T-helper 2 cell treated with Interferon-gamma antibody and Interleukin-4, amounts not matched to agents 100 ng/mL and 5 ng/mL, for 36 hours (primary cell): ENCODE measurements at regions not wholly inside any gene's neighbourhood (a gene's known extent, or its start where the extent isn't known, plus 50 kb on each side); places are given as distances from the start of the nearest gene placed in this dataset.
"Not testable (repeated sequence)": the region's sequence is repeated elsewhere in the genome, so short reads cannot be mapped to it uniquely, and the experiment has no call there.

ENCODE experiments used
- intact Hi-C: fragments of 100-400 bp; cut with micrococcal nuclease; formaldehyde crosslinking; loops from one replicate; pipeline ENCODE4 v1.15.1; 2023

DNA sequence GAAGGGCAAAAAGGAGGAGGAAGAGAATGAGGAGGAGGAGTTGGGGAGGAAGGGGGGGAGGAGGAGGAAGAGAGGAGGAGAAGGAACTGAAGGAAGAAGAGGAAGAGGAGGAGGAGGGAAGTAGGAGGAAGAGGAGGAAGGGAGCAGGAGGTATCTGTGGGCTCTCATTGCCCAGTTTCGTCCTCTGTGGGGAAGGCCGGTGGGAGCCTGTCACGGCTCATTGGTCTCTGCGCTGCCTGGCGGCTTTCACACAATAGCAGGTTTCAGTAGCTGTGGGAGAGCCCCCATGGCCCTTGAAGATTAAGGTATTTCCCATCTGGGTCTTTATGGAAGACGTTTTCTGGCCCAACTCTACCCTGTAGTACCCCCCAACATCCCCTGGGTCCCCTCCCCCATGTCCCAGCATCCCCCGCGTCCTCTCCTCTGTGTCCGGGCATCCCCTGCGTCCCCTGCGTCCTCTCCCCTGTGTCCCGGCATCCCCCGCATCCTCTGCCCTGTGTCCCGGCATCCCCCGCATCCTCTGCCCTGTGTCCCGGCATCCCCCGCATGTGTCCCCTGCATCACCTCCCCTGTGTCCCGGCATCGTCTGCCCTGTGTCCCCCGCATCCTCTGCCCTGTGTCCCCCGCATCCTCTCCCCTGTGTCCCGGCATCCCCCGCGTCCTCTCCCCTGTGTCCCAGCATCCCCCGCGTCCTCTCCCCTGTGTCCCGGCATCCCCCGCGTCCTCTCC is 278.2 kb upstream of the SFSWAP start:
- intact Hi-C loops = no loop called here

DNA sequence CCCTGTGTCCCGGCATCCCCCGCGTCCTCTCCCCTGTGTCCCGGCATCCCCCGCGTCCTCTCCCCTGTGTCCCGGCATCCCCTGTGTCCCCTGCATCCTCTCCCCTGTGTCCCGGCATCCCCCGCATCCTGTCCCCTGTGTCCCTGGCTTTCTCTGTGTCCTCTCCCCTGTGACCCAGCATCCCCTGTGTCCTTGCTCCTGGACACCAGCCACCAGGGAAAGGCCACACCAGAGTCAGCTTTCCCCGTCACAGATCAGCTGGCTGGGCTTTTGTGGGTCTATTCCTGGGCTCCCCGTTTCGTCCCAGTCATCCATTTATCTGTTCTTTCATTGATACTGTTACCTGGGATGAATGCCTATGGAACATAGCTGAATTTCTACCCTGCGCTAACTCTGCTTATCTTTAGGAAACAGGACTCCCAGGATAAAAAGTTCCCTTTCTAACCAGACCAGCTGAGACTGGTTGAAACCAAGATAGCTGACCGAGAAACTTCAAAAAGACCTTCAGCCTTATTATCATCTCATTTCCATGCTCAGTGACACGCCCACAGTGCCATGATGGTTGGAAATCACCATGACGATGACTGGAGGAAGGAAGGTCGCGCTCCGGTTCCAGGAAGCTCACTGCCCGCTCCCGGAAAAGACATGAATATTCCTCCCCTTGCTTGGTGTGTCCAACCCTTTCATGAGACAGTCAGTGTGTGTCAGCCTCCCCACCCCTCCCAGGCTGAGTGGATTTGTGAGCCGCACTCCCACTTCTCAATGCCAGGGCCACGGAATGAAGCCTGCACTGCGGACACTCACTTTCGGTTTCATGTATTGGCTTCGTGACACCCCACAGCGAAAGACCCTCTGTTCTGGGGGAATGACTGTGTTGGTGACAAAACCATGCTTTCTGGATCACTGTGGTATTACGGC is 276.4 kb upstream of the SFSWAP start:
- intact Hi-C loops = no loop called here

GRCh38 chr12:131436922-131437705 is 273.8 kb upstream of the SFSWAP start:
- intact Hi-C loops = no loop called here

DNA sequence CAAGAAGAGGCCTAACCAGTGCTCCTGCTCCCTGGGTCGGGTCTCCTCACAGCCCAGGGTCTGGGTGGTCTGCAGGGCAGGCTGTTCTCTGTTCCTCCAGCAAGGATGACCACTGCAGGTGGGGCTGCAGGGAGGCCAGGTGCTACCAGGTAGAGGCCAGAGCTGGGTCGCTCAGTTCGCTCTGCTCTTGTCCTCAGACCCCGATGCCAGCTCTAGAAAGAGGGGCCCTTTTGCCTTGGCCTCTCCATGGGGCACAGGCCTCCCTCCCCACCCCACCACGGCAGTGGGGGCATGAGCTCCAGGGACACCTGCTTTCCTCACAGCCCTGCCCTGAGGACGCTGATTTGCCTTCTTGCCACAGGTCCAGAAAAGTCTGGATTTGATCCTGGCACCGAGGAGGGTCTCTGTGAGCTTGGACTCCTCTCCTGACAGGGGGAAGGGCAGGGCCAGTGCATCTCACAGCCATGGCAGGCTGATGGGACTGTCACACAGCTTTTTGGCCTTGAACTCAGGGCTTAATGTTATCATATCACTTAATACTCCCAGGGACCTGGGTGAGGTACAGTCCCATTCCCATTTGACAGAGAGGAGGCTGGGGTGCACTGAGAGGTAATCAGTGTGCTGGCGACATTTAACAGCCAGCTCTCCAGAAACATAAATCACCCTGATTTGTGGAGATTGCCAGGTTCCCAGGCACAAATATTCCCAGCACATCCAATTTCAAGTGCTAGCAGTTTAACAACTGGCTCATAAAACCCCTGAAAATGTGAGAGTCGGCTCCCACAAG is 273.0 kb upstream of the SFSWAP start:
- intact Hi-C loops = no loop called here

DNA sequence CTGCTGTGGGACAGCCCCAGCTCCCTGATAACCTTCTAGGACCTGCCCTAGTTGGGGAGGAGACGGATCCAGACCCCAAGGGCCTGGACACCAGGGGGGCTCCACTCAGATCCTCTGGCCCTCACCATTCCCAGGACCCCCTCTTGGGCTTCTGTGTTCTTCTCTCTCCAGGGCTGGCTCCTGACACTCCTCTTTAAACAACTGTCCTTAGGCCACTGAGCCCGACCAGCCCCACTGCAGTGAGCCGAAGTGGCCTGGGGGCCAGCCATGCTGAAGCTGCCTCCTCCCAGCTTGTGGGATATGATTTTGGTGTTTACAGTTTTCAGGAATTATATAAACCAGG is 272.4 kb upstream of the SFSWAP start:
- intact Hi-C loops = not testable (repeated sequence)

DNA sequence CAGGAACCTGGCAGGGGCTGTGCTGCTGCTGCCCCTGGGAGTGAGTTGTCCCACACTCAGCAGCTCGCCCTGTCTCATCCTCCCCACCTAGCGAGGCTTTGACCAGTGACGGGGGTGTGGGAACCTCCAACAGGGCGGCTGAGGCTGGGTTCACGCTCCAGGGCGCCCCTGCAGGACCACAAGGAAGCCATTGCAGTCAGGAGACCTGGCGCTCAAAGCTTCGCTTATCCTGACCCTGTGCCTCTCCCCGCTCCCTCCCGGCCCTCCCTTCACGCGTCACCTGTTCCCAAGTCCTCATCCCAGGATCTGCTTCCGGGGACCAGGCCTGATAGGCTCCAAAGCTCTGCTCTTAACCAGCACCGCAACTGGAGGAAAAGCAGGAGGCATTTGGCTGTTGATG is 272.0 kb upstream of the SFSWAP start:
- intact Hi-C loops = no loop called here

DNA sequence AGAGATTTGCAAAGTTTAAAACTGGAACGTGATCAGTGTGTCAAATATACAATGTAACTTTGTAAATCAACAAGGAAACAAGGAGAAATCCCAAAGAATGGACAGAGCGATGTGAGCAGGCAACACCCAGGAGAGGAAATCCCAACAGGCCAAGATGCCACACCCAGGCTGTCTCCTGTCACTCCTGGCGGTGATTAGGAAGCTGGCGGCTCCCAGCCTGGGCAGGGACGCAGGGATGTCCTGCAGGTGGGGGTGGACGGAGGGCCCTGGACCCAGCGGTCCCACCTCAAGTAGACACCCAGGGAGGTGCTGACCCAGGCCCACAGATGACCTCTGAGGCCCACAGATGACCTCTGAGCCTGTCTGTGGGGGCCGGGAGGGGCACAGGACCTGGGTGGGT is 271.1 kb upstream of the SFSWAP start:
- intact Hi-C loops = not testable (repeated sequence)

- intact Hi-C loops = not testable (repeated sequence)
Measured at GRCh38 chr12:131440209-131441059, 270.5 kb upstream of the SFSWAP start.

DNA sequence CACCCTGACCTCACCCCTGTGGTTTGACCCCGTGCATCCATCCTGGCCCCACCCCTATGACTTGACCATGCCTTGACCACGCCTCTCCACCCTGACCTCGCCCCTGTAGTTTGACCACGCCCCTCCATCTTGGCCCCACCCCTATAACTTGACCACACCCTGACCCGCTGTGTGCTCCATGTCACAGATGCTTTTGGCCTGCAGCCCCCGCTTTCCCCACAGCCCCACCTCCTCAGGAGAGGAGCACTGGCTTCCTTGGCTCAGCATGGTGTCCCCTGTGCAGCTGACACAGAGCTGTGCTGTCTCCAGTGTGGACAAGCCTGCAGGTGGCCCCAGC is 269.9 kb upstream of the SFSWAP start:
- intact Hi-C loops = no loop called here

DNA sequence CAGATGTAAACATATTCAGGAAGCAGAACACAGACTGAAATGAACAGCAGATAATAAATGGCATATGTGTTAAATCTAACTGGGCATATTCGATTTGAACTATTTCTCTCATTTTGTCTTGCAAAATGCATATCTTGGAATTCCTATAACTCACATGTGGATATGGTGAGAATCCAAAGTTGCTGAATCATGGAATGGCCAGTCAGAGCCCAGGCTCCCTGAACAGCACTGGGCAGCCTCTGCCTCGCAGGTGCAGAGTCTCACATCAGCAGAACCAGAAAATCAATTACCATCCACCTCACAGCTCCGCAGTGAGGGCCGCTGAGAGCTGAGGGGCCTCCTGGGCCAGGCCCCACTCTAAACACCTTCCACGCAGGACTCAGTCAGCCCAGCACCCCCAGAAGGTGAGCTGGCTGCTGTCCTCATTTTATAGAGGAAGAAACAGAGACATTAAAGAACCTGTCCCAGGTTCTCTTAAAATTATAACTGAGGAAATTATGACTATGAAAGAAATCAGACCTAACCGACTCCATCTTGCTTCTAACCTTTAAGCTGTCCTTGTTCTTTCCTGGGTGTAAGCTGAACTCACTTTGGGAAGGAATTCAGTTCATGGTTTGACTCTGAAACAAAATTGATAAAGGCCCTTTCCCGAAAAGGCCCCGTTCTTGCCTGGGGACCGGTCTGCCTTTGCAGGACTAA is 269.1 kb upstream of the SFSWAP start:
- intact Hi-C loops = no loop called here

DNA sequence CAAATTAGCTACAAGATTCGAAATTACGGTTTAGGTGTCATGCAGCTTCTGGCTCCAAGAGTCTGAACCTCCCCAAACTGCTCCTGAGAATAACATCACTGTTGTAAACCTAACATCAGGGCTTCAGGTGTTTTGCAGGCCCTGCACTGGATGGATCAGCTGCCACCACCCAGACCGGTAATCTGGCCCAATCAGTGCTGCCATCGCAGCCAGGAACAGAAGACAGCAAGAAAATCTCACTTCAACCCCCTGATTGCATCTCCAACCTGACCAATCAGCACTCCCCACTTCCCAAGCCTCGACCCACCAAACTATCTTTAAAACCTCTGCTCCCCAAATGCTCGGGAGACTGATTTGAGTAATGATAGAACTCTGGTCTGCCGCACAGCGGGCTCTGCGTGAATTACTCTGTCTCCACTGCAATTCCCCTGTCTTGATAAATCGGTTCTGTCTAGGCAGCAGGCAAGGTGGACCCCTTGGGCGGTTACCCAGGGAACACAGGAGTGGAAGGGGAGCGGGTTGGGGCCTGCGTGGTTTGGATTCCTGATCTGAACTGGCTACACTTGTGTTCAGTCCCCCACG is 268.5 kb upstream of the SFSWAP start:
- intact Hi-C loops = no loop called here

GRCh38 chr12:131443019-131444000 is 267.6 kb upstream of the SFSWAP start:
- intact Hi-C loops = no loop called here

- intact Hi-C loops = no loop called here
Measured at GRCh38 chr12:131444220-131445164, 266.4 kb upstream of the SFSWAP start.

- intact Hi-C loops = no loop called here
Measured at GRCh38 chr12:131445184-131445774, 265.6 kb upstream of the SFSWAP start.

GRCh38 chr12:131445795-131446194 is 265.1 kb upstream of the SFSWAP start:
- intact Hi-C loops = no loop called here

GRCh38 chr12:131447636-131448035 is 263.3 kb upstream of the SFSWAP start:
- intact Hi-C loops = not testable (repeated sequence)
